Keratinocyte (primary cell): ENCODE measurements at regions not wholly inside any gene's neighbourhood (a gene's known extent, or its start where the extent isn't known, plus 50 kb on each side); places are given as distances from the start of the nearest gene placed in this dataset.

ENCODE experiments used
- DNase-seq: peaks from one replicate; pipeline ENCODE4 v3.0.0-alpha.2; 2011; ENCODE audit warnings: low read depth, missing footprints, low spot score
- FAIRE-seq: peaks from 2 replicates; lab custom pipeline; 2011; peaks lifted over from hg19 to GRCh38; lab: Jason Lieb, UNC
- H2AFZ ChIP-seq: 2 replicates; pipeline ENCODE4 v1.6.0; 2012; ENCODE audit warnings: low read length, control low read depth, inconsistent platforms; ENCODE audit not compliant: control insufficient read depth
- H3K27ac ChIP-seq: 2 replicates; pipeline ENCODE4 v1.5.1; 2011; ENCODE audit warnings: low read length; ENCODE audit not compliant: control insufficient read depth, insufficient read depth
- H3K27me3 ChIP-seq: 3 replicates; pipeline ENCODE4 v1.6.0; 2011; ENCODE audit warnings: low read length; ENCODE audit not compliant: control insufficient read depth, insufficient read depth; ENCODE audit errors: extremely low read depth
- H3K36me3 ChIP-seq, 2 experiments: 2 replicates in 1 of 2; 3 replicates in 1 of 2; pipeline ENCODE4 v1.5.1; 2011; ENCODE audit warnings: low read length in 2 of 2, mild to moderate bottlenecking in 1 of 2; ENCODE audit not compliant: control insufficient read depth in 2 of 2, insufficient read depth in 2 of 2; ENCODE audit errors: extremely low read depth in 1 of 2
- H3K4me1 ChIP-seq: 3 replicates; pipeline ENCODE4 v1.5.1; 2011; ENCODE audit warnings: low read length; ENCODE audit not compliant: control insufficient read depth, insufficient read depth; ENCODE audit errors: extremely low read depth
- H3K4me2 ChIP-seq: 3 replicates; pipeline ENCODE4 v1.6.0; 2011; ENCODE audit warnings: low read depth, low read length; ENCODE audit not compliant: control insufficient read depth, insufficient read depth; ENCODE audit errors: extremely low read depth
- H3K4me3 ChIP-seq, 3 experiments: fragments of 200-600 bp in 1 of 3; sonication (generic) in 1 of 3; 2 replicates in 2 of 3; 3 replicates in 1 of 3; pipeline ENCODE4 v1.5.1; 2011 to 2016; ENCODE audit warnings: low read length in 3 of 3, mild to moderate bottlenecking in 3 of 3, control low read depth in 2 of 3, inconsistent platforms in 1 of 3, low read depth in 1 of 3, mixed read lengths in 1 of 3, mixed run types in 1 of 3, moderate library complexity in 1 of 3; ENCODE audit not compliant: control insufficient read depth in 2 of 3, insufficient read depth in 2 of 3; ENCODE audit errors: extremely low read depth in 1 of 3
- H3K79me2 ChIP-seq: 2 replicates; pipeline ENCODE4 v1.6.0; 2012; ENCODE audit warnings: low read length; ENCODE audit not compliant: control insufficient read depth, insufficient read depth
- H3K9ac ChIP-seq: 3 replicates; pipeline ENCODE4 v1.6.0; 2011; ENCODE audit warnings: low read length; ENCODE audit not compliant: control insufficient read depth, insufficient read depth; ENCODE audit errors: extremely low read depth
- H3K9me1 ChIP-seq: 3 replicates; pipeline ENCODE4 v1.6.0; 2011; ENCODE audit warnings: low read length; ENCODE audit not compliant: control insufficient read depth, insufficient read depth; ENCODE audit errors: extremely low read depth
- H3K9me3 ChIP-seq: 2 replicates; pipeline ENCODE4 v1.5.1; 2012; ENCODE audit warnings: low read depth, low read length; ENCODE audit not compliant: control insufficient read depth
- H4K20me1 ChIP-seq: 3 replicates; pipeline ENCODE4 v1.6.0; 2011; ENCODE audit warnings: low read length; ENCODE audit not compliant: control insufficient read depth, insufficient read depth; ENCODE audit errors: extremely low read depth
- EZH2 ChIP-seq: IDR thresholded peaks from one replicate; pipeline ENCODE4 v1.6.1; 2012; ENCODE audit warnings: inconsistent platforms, mild to moderate bottlenecking, low read length, moderate library complexity
- dilution Hi-C: fragments of 300-500 bp; cut with MboI; formaldehyde crosslinking; loops from one replicate; pipeline ENCODE4 v1.7.0; 2020; ENCODE audit warnings: low sequenced_read_pairs; ENCODE audit not compliant: extremely low pct_ligation_motif_present
- TF ChIP-seq, protein P1 (sequence below), 3 experiments: IDR thresholded peaks in 1 of 3; conservative IDR thresholded peaks in 1 of 3; optimal IDR thresholded peaks in 1 of 3; 2 replicates in 2 of 3; 3 replicates in 1 of 3; pipeline versions ENCODE3 to v1.5.1; 2011; ENCODE audit warnings: low read length in 3 of 3, mild to moderate bottlenecking in 3 of 3, moderate library complexity in 2 of 3, control low read depth in 1 of 3, inconsistent platforms in 1 of 3; ENCODE audit not compliant: insufficient read depth in 2 of 3; ENCODE audit errors: extremely low read depth in 1 of 3

DNA sequence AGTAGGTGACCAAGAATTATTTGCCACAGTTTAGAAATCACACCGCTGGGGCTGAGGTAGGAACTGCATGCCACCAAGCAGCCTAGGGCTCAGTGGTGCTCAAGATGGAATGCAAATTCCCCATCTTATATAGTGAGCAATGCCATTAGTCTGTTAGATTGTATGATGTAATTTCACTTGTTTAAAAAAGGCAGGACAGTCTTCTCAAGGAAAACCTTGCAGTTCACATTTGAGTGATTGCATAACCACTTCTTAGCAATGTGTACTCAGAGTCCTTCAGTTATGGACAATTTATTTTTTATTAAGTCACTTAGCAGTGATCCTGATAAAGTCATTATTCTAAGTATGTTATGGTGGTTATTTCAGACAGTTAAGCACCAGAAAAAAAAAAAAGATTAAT is 142.9 kb upstream of the SFRP2 start:
- DNase-seq (no peak), FAIRE-seq (no peak)
- no peak overlapping the region for H2AFZ ChIP-seq
- no peaks in the 10 kb centered on the region for H3K4me1 ChIP-seq
- no peak overlapping the region for H3K27ac ChIP-seq
- H3K9ac ChIP-seq, result no peak overlapping the region
- no peaks in the 10 kb centered on the region for H3K36me3 ChIP-seq
- H4K20me1 ChIP-seq, result no peaks in the 10 kb centered on the region
- dilution Hi-C loops, result no loop called here
- no peak overlapping the region for H3K4me2 ChIP-seq
- no peaks in the 10 kb centered on the region for H3K9me3 ChIP-seq
- H3K4me3 ChIP-seq, result no peak overlapping the region
- H3K79me2 ChIP-seq, result no peaks in the 10 kb centered on the region
- no peaks in the 10 kb centered on the region for H3K9me1 ChIP-seq
- TF ChIP-seq EZH2, result no peak
- TF ChIP-seq, protein P1, sequence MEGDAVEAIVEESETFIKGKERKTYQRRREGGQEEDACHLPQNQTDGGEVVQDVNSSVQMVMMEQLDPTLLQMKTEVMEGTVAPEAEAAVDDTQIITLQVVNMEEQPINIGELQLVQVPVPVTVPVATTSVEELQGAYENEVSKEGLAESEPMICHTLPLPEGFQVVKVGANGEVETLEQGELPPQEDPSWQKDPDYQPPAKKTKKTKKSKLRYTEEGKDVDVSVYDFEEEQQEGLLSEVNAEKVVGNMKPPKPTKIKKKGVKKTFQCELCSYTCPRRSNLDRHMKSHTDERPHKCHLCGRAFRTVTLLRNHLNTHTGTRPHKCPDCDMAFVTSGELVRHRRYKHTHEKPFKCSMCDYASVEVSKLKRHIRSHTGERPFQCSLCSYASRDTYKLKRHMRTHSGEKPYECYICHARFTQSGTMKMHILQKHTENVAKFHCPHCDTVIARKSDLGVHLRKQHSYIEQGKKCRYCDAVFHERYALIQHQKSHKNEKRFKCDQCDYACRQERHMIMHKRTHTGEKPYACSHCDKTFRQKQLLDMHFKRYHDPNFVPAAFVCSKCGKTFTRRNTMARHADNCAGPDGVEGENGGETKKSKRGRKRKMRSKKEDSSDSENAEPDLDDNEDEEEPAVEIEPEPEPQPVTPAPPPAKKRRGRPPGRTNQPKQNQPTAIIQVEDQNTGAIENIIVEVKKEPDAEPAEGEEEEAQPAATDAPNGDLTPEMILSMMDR (optimal IDR thresholded peaks at IDR 0.05 in 1 of 3, IDR thresholded peaks at IDR 0.05 in 1 of 3, conservative IDR thresholded peaks at IDR 0.05 in 1 of 3; ENCODE audit: extremely low read depth in 1 of 3, insufficient read depth in 2 of 3, low read length in 3 of 3), result no peak
- H3K27me3 ChIP-seq, result no peaks in the 10 kb centered on the region

DNA sequence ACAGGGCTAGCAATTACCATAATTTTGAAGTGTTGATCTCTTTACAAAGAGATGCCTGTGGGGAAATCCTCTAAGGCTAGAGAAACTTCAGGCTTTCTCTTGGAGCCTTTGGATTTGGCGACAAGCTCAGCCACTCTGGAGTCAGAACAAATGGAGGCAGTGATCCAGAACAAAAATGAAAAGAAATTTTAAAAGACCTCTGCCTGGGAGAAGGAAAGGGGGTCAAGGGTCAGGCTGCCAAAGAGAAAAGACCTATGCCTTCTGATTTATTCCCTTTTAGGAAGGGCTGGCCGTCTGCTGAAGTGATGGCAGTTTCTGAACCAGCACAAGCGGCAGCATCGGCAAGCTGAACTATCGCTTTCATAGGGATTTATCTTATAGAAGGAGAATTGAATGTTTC is 140.8 kb upstream of the SFRP2 start:
- H3K9me3 ChIP-seq, result no peaks in the 10 kb centered on the region
- no peak overlapping the region for H3K4me3 ChIP-seq
- no peak overlapping the region for H3K9ac ChIP-seq
- no peaks in the 10 kb centered on the region for H3K79me2 ChIP-seq
- TF ChIP-seq EZH2, result no peak
- TF ChIP-seq, protein P1 (optimal IDR thresholded peaks at IDR 0.05 in 1 of 3, IDR thresholded peaks at IDR 0.05 in 1 of 3, conservative IDR thresholded peaks at IDR 0.05 in 1 of 3; ENCODE audit: extremely low read depth in 1 of 3, insufficient read depth in 2 of 3, low read length in 3 of 3), result no peak
- no peaks in the 10 kb centered on the region for H3K27me3 ChIP-seq
- DNase-seq, result no peak
- dilution Hi-C loops, result no loop called here
- no peaks in the 10 kb centered on the region for H3K36me3 ChIP-seq
- no peak overlapping the region for H3K27ac ChIP-seq
- no peaks in the 10 kb centered on the region for H3K4me1 ChIP-seq
- H3K9me1 ChIP-seq, result no peaks in the 10 kb centered on the region
- no peak overlapping the region for H3K4me2 ChIP-seq
- FAIRE-seq, result no peak
- no peaks in the 10 kb centered on the region for H4K20me1 ChIP-seq
- H2AFZ ChIP-seq, result no peak overlapping the region
